ENCODE measurements at regions not wholly inside any gene's neighbourhood (a gene's known extent, or its start where the extent isn't known, plus 50 kb on each side); places are given as distances from the start of the nearest gene placed in this dataset.
A peak's percentile ranks its signal among the peaks of the same experiment; 100 is the strongest.

GRCh38 chr7:131223151-131223550, 104.5 kb upstream of the MKLN1 start:
- H3K9me3 Mint-ChIP-seq: no peaks in the 10 kb centered on the region
- H3K4me1 Mint-ChIP-seq (ENCODE audit: low read depth in 2 of 2): peaks cover 4 to 8% of the 10 kb centered on the region in 2 donors
- no peaks in the 10 kb centered on the region for H3K36me3 Mint-ChIP-seq (ENCODE audit: insufficient read depth)
- ATAC-seq (replicated peaks): no peak
- H3K27ac Mint-ChIP-seq: no peak overlapping the region
- H3K4me3 Mint-ChIP-seq: no peak overlapping the region
- H3K27me3 Mint-ChIP-seq: peaks cover 0 to 9% of the 10 kb centered on the region in 2 donors
- no peak for DNase-seq

- H3K36me3 Mint-ChIP-seq (ENCODE audit: insufficient read depth): no peaks in the 10 kb centered on the region
- no peaks in the 10 kb centered on the region for H3K9me3 Mint-ChIP-seq
- DNase-seq: no peak
- H3K27me3 Mint-ChIP-seq: peaks cover 0 to 2% of the 10 kb centered on the region in 2 donors
- H3K27ac Mint-ChIP-seq: peak overlapping the region in 1 of 2 donors; percentile 65
- H3K4me1 Mint-ChIP-seq (ENCODE audit: low read depth in 2 of 2): peaks cover 4 to 5% of the 10 kb centered on the region in 2 donors
- H3K4me3 Mint-ChIP-seq: no peak overlapping the region
- ATAC-seq (replicated peaks): no peak
Observed at GRCh38 chr7:131224996-131225395, 102.7 kb upstream of the MKLN1 start.

DNA sequence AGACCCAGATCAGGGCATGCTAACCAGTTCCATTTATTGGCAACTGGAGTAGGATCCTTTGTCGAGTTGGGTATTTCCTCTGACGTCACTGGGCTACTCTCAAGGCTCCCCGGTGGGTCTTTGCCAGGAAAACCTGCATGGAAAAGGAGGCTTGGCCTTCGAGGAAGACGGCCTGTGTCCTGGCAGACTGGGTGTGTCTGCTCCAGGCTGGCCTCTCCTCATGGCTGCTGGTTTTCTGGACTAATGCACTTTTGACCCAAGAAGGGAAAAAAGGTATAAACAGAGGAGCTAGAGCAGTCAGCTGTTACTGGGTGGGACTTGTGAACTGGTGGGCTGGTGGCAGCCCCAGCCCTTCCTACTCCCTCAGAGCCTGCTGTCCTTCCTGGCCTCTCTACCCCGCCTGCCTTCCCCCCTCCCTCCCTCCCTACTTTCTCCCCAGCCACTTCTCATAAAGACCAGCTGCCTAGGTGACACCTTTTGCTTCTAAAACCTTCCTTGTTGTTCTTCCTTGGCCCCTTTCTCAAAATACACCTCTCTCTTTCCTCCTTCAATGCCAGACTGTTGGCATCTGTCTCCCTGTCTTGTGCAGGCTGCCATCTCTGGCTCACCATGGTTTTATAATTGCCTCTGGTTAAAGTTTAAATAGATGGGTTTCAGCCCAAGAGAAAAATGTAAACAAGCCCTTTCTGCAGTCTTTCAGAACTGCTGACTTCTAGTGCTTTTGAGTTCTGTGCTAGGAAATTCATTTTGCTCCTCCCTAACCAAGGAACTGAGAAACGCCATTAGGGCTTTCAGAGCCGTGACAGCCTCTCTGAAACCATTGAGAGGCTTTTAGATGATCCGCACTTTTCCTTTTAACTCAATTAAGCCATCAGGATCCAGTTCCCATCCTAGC, 101.8 kb upstream of the MKLN1 start:
- ATAC-seq (replicated peaks): no peak
- Mint-ChIP-seq H3K27ac (peak overlapping the region; percentile 27 to 87), H3K9me3 (no peaks in the 10 kb centered on the region), H3K27me3 (no peaks in the 10 kb centered on the region), H3K4me1 (ENCODE audit: low read depth in 2 of 2) (peaks cover 4 to 5% of the 10 kb centered on the region in 2 donors), H3K4me3 (no peak overlapping the region), H3K36me3 (ENCODE audit: insufficient read depth) (no peaks in the 10 kb centered on the region)
- no peak for DNase-seq

- peak overlapping the region; percentile 27 to 87 for H3K27ac Mint-ChIP-seq
- no peaks in the 10 kb centered on the region for H3K36me3 Mint-ChIP-seq (ENCODE audit: insufficient read depth)
- no peak for ATAC-seq (replicated peaks)
- no peaks in the 10 kb centered on the region for H3K9me3 Mint-ChIP-seq
- H3K27me3 Mint-ChIP-seq: no peaks in the 10 kb centered on the region
- no peak for DNase-seq
- no peak overlapping the region for H3K4me3 Mint-ChIP-seq
- peaks cover 9 to 10% of the 10 kb centered on the region in 2 donors for H3K4me1 Mint-ChIP-seq (ENCODE audit: low read depth in 2 of 2)
Observed at GRCh38 chr7:131226514-131226865, 101.2 kb upstream of the MKLN1 start.

- DNase-seq (peak; percentile 56 to 69 (median 59)), ATAC-seq (replicated peaks) (peak; percentile 71)
- H3K27ac Mint-ChIP-seq: peak overlapping the region; percentile 86 to 87
- H3K4me3 Mint-ChIP-seq: peak overlapping the region; percentile 63
- H3K27me3 Mint-ChIP-seq: no peaks in the 10 kb centered on the region
- H3K9me3 Mint-ChIP-seq: no peaks in the 10 kb centered on the region
- peaks cover 8% of the 10 kb centered on the region for H3K36me3 Mint-ChIP-seq (ENCODE audit: insufficient read depth)
- H3K4me1 Mint-ChIP-seq (ENCODE audit: low read depth in 2 of 2): peaks cover 29% of the 10 kb centered on the region in 2 donors
Observed at GRCh38 chr7:131231381-131232220, 96.1 kb upstream of the MKLN1 start.

DNA sequence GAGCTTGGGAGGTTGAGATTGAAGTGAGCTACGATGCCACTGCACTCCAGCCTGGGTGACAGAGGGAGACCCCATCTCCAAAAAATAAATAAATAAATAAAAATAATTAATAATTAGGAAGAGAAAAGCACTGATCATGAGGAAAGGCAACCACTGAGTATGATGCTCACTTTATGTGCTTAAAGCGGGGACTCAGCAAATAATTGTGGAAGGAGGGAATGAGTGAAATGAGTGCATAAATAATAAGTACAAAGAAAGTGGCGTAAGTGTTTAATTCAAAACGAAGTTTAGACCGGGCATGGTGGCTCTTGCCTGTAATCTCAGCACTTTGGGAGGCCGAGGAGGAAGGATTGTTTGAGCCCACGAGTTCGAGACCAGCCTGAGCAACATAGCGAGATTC, 94.9 kb upstream of the MKLN1 start:
- Mint-ChIP-seq H3K36me3 (ENCODE audit: insufficient read depth) (peaks cover 9% of the 10 kb centered on the region), H3K4me1 (ENCODE audit: low read depth in 2 of 2) (peaks cover 37 to 41% of the 10 kb centered on the region in 2 donors), H3K27me3 (no peaks in the 10 kb centered on the region), H3K27ac (peak overlapping the region in 1 of 2 donors; percentile 68), H3K4me3 (no peak overlapping the region), H3K9me3 (no peaks in the 10 kb centered on the region)
- no peak for DNase-seq
- ATAC-seq (replicated peaks): no peak

GRCh38 chr7:131233193-131233592, 94.5 kb upstream of the MKLN1 start:
- peaks cover 12% of the 10 kb centered on the region for H3K36me3 Mint-ChIP-seq (ENCODE audit: insufficient read depth)
- peaks cover 37 to 44% of the 10 kb centered on the region in 2 donors for H3K4me1 Mint-ChIP-seq (ENCODE audit: low read depth in 2 of 2)
- DNase-seq (no peak), ATAC-seq (replicated peaks) (no peak)
- peak overlapping the region in 1 of 2 donors; percentile 68 for H3K27ac Mint-ChIP-seq
- H3K4me3 Mint-ChIP-seq: no peak overlapping the region
- no peaks in the 10 kb centered on the region for H3K9me3 Mint-ChIP-seq
- no peaks in the 10 kb centered on the region for H3K27me3 Mint-ChIP-seq

DNA sequence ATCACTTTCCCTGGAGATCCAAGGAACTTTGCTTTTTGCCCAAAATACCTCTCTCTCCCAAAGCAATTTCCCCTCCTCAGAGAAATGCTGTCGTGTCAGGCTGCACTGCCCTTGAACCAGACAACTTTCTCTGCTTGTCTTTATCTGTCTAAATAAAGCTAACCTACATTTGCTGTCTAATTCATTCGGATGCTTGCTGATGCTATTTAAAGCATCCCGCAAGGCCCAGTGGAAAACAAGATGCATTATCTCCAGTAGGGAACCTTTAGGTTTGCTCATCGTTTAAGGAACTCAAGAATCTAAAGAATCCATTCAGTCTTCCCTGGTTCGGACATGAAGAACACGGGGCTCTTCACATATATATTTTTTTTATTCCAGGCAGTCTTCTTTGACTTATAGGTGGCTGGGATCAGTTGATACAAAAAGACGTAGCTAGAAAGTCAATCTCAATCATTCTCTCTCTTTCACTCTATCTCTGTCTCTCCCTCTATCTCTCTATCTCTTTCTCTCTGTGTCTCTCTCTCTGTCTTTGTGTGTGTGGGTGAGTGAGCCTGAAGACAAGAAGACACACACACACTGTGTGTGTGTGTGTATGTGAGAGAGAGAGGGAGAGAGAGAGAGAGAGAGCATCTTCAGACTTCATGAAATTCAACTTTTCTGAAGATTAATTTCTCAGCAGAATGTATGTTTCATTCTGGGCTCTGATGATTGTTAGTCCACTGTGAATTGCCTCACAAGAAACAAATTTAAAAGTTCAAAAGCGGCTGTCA, 92.8 kb upstream of the MKLN1 start:
- DNase-seq (no peak), ATAC-seq (replicated peaks) (no peak)
- peaks cover 44 to 50% of the 10 kb centered on the region in 2 donors for H3K4me1 Mint-ChIP-seq (ENCODE audit: low read depth in 2 of 2)
- H3K27me3 Mint-ChIP-seq: no peaks in the 10 kb centered on the region
- H3K4me3 Mint-ChIP-seq: peak overlapping the region; percentile 37 to 49
- H3K9me3 Mint-ChIP-seq: peaks cover 0 to 2% of the 10 kb centered on the region in 2 donors
- H3K27ac Mint-ChIP-seq: peak overlapping the region; percentile 93 to 95
- peaks cover 12% of the 10 kb centered on the region for H3K36me3 Mint-ChIP-seq (ENCODE audit: insufficient read depth)

- DNase-seq (peak; percentile 74 to 79 (median 77)), ATAC-seq (replicated peaks) (peak; percentile 74)
- Mint-ChIP-seq H3K9me3 (peaks cover 0 to 2% of the 10 kb centered on the region in 2 donors), H3K4me1 (ENCODE audit: low read depth in 2 of 2) (peaks cover 44 to 50% of the 10 kb centered on the region in 2 donors), H3K27me3 (no peaks in the 10 kb centered on the region), H3K4me3 (peak overlapping the region; percentile 37 to 49), H3K27ac (peak overlapping the region; percentile 93 to 95), H3K36me3 (ENCODE audit: insufficient read depth) (peaks cover 12% of the 10 kb centered on the region)
Observed at GRCh38 chr7:131235489-131236317, 92.0 kb upstream of the MKLN1 start.

DNA sequence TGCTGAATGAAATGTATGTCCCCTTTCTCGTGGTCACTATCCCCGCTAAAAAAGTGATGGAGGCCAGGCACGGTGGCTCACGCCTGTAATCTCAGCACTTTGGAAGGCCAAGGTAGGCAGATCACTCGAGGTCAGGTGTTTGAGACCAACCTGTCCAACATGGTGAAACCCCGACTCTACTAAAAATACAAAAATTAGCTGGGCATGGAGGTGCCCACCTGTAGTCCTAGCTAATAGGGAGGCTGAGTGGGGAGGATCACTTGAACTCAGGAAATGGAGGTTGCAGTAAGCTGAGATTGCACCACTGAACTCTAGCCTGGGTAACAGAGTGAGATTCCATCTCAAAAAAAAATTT, 91.4 kb upstream of the MKLN1 start:
- no peak for ATAC-seq (replicated peaks)
- Mint-ChIP-seq H3K9me3 (peaks cover 0 to 2% of the 10 kb centered on the region in 2 donors), H3K27ac (peak overlapping the region; percentile 93 to 95), H3K36me3 (ENCODE audit: insufficient read depth) (peaks cover 12% of the 10 kb centered on the region), H3K4me3 (peak overlapping the region; percentile 37 to 49), H3K4me1 (ENCODE audit: low read depth in 2 of 2) (peaks cover 40 to 47% of the 10 kb centered on the region in 2 donors), H3K27me3 (no peaks in the 10 kb centered on the region)
- DNase-seq: no peak

GRCh38 chr7:131238347-131238931, 89.2 kb upstream of the MKLN1 start:
- H3K27ac Mint-ChIP-seq: peak overlapping the region; percentile 93 to 95
- H3K4me1 Mint-ChIP-seq (ENCODE audit: low read depth in 2 of 2): peaks cover 37 to 42% of the 10 kb centered on the region in 2 donors
- peaks cover 12% of the 10 kb centered on the region for H3K36me3 Mint-ChIP-seq (ENCODE audit: insufficient read depth)
- no peaks in the 10 kb centered on the region for H3K27me3 Mint-ChIP-seq
- ATAC-seq (replicated peaks): peak; percentile 49
- H3K4me3 Mint-ChIP-seq: peak overlapping the region in 1 of 2 donors; percentile 0
- H3K9me3 Mint-ChIP-seq: peaks cover 0 to 2% of the 10 kb centered on the region in 2 donors
- DNase-seq: peak; percentile 8 to 21 (median 11)

- Mint-ChIP-seq H3K27me3 (no peaks in the 10 kb centered on the region), H3K27ac (no peak overlapping the region), H3K4me1 (ENCODE audit: low read depth in 2 of 2) (peaks cover 20 to 23% of the 10 kb centered on the region in 2 donors), H3K4me3 (no peak overlapping the region), H3K9me3 (peaks cover 0 to 2% of the 10 kb centered on the region in 2 donors), H3K36me3 (ENCODE audit: insufficient read depth) (peaks cover 4% of the 10 kb centered on the region)
- ATAC-seq (replicated peaks) (no peak), DNase-seq (no peak)
Observed at GRCh38 chr7:131241386-131241785, 86.3 kb upstream of the MKLN1 start.
